Omental fat pad (tissue), 3 donors: ENCODE measurements at regions not wholly inside any gene's neighbourhood (a gene's known extent, or its start where the extent isn't known, plus 50 kb on each side); places are given as distances from the start of the nearest gene placed in this dataset. TPM values are rescaled to one million over a fixed set of nuclear protein-coding genes. Genes with fewer than 3 reads are reported as not detected.

Experiments used
- ATAC-seq: fragments of 150-250 bp; one replicate; pipeline ENCODE4 v1.9.1; 2016; ENCODE audit warnings: mild to moderate bottlenecking, moderate library complexity; ENCODE audit not compliant: low FRiP score
- DNase-seq: peaks from one replicate; pipeline ENCODE4 v3.0.0-alpha.2; 2019; ENCODE audit warnings: low spot score
- CTCF ChIP-seq, 3 donors: fragments of 450-650 bp; IDR thresholded peaks; one replicate each; pipeline ENCODE4 v1.5.1; 2016 to 2017; ENCODE audit warnings: antibody characterized with exemption in 3 of 3, mild to moderate bottlenecking in 3 of 3, moderate library complexity in 2 of 3
- small RNA-seq: library from RNA; depleted of rRNA; stranded (forward); fragments of <200 nt; gene quantifications from one replicate; pipeline ENCODE3, GENCODE V24; 2016

DNA sequence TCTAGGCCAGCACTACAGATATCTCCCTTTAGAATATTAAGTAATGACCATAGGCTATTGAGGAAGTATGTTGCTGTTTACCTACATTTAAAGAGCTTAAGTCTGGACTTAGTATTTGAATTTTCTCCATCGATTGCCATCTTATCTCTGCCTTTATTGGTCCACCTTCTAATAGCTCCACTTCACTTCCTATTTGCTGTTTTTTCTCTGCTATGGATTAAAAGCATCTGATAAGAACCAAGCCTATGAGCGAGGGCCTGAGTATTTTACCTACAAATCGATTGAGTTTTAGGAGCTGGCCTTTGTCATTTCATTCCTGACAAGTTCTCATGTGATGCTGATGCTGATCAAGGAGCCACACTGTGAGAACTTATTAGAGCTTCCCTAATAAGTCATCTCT lies 52.6 kb upstream of the AKAP13 start:
- ATAC-seq, result no peak
- no peak for DNase-seq
- TF ChIP-seq CTCF (IDR thresholded peaks at IDR 0.05), result no peak

DNA sequence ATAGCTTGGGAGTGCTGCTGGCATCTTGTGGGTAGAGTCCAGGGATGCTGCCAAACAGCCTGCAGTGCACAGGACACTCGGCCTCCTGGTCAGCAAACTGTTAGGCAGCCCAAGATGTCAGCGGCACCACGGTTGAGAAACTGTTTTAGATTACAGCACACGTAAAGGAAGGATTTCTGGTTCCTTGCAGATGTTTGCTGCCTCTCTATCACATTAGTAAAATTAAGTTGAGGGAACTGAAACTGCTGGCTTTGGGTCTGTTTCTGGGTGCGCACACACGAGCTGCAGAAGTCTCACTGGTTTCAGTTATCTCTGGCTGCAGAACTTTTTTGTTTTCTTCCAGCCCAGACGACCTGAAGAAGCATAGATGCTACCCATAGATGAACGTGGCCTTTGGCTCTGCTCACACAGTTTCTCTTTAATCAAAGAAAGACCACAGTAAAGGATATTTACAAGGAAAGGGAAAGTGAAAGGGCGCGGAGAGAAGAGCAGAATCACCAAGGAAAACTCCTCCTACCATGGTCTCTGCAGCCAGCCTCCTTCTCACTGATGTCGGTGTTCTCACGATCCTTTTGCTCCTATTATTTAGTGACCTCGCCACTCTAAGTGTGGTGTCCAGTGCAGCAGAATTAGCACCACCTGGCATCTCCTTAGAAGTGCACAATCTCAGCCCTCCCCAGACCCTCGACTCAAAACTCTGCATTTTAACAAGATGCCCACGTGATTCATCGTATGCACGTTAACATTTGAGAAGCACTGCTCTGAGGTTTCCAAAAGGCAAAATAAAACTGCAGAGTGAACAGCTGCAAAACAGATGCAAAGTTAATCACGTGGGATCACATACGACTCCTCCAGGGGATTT lies 50.6 kb upstream of the AKAP13 start:
- ATAC-seq (no peak), DNase-seq (no peak)
- TF ChIP-seq CTCF (IDR thresholded peaks at IDR 0.05), result no peak

Small RNA genes lying in the stretch of these regions (small RNA-seq; reads per million reads assigned to genes)
- not detected for gene RN7SL428P
